Lower leg skin (tissue), 3 donors: ENCODE measurements at regions not wholly inside any gene's neighbourhood (a gene's known extent, or its start where the extent isn't known, plus 50 kb on each side); places are given as distances from the start of the nearest gene placed in this dataset.

Source experiments
- CTCF ChIP-seq, 3 donors: fragments of 450-650 bp; IDR thresholded peaks; one replicate each; pipeline ENCODE4 v1.5.1; 2016; ENCODE audit warnings: antibody characterized with exemption in 3 of 3, mild to moderate bottlenecking in 3 of 3, moderate library complexity in 2 of 3
- POLR2A ChIP-seq, 2 donors: fragments of 450-650 bp; IDR thresholded peaks; one replicate each; pipeline ENCODE4 v1.6.1; 2016 to 2017; ENCODE audit warnings: antibody characterized with exemption in 2 of 2, mild to moderate bottlenecking in 1 of 2, moderate library complexity in 1 of 2

DNA sequence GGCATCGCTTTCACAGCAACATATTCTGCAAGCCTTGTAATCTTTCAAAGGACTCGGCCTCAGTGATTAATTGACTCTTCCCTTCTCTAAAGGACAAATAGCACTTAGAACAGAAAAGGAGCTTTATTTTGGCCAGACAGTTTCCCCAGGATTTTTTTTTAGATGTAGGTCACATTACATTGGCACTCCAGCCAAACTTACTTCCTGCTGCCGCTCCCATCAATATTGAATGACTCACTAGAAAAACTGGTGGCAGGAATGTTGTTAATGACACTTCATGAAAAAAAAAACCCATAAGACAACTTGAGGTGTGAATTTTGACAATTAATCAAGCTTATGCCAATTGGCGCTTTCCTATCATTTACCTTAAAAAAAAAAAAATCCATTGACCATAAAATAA is 432.6 kb downstream of the TOX3 start:
- TF ChIP-seq POLR2A (IDR thresholded peaks at IDR 0.05) (no peak), CTCF (IDR thresholded peaks at IDR 0.05) (no peak)
